ENCODE measurements at regions not wholly inside any gene's neighbourhood (a gene's known extent, or its start where the extent isn't known, plus 50 kb on each side); places are given as distances from the start of the nearest gene placed in this dataset.

- TF ChIP-seq POLR2AphosphoS5 (IDR thresholded peaks at IDR 0.05; ENCODE audit: low read depth, low read length) = no peak
- no peak for TF ChIP-seq SIN3A (IDR thresholded peaks at IDR 0.05; ENCODE audit: borderline replicate concordance, insufficient read depth, low read length)
- TF ChIP-seq TAF1 (IDR thresholded peaks at IDR 0.05; ENCODE audit: borderline replicate concordance, insufficient read depth, low read length) = no peak
- no peak for TF ChIP-seq REST (IDR thresholded peaks at IDR 0.05; ENCODE audit: insufficient read depth in 1 of 2, low read depth in 2 of 2, low read length in 2 of 2)
- TF ChIP-seq FOXP2 (optimal IDR thresholded peaks at IDR 0.05; ENCODE audit: borderline replicate concordance, extremely low read depth, extremely low read length, insufficient read depth) = no peak
These were observed 336.6 kb upstream of the KIAA1217 start for GRCh38 chr10:23872290-23872689.

GRCh38 chr10:23877791-23878320 lies 331.1 kb upstream of the KIAA1217 start:
- TF ChIP-seq SIN3A (IDR thresholded peaks at IDR 0.05; ENCODE audit: borderline replicate concordance, insufficient read depth, low read length) (no peak), REST (IDR thresholded peaks at IDR 0.05; ENCODE audit: insufficient read depth in 1 of 2, low read depth in 2 of 2, low read length in 2 of 2) (no peak), TAF1 (IDR thresholded peaks at IDR 0.05; ENCODE audit: borderline replicate concordance, insufficient read depth, low read length) (no peak), FOXP2 (optimal IDR thresholded peaks at IDR 0.05; ENCODE audit: borderline replicate concordance, extremely low read depth, extremely low read length, insufficient read depth) (no peak), POLR2AphosphoS5 (IDR thresholded peaks at IDR 0.05; ENCODE audit: low read depth, low read length) (no peak)

- TF ChIP-seq FOXP2 (optimal IDR thresholded peaks at IDR 0.05; ENCODE audit: borderline replicate concordance, extremely low read depth, extremely low read length, insufficient read depth) (no peak), SIN3A (IDR thresholded peaks at IDR 0.05; ENCODE audit: borderline replicate concordance, insufficient read depth, low read length) (no peak), TAF1 (IDR thresholded peaks at IDR 0.05; ENCODE audit: borderline replicate concordance, insufficient read depth, low read length) (no peak), REST (IDR thresholded peaks at IDR 0.05; ENCODE audit: insufficient read depth in 1 of 2, low read depth in 2 of 2, low read length in 2 of 2) (no peak), POLR2AphosphoS5 (IDR thresholded peaks at IDR 0.05; ENCODE audit: low read depth, low read length) (no peak)
These were observed 324.3 kb upstream of the KIAA1217 start for GRCh38 chr10:23884670-23885069.

GRCh38 chr10:23885853-23886252 lies 323.1 kb upstream of the KIAA1217 start:
- TF ChIP-seq SIN3A (IDR thresholded peaks at IDR 0.05; ENCODE audit: borderline replicate concordance, insufficient read depth, low read length) (no peak), FOXP2 (optimal IDR thresholded peaks at IDR 0.05; ENCODE audit: borderline replicate concordance, extremely low read depth, extremely low read length, insufficient read depth) (no peak), POLR2AphosphoS5 (IDR thresholded peaks at IDR 0.05; ENCODE audit: low read depth, low read length) (no peak), TAF1 (IDR thresholded peaks at IDR 0.05; ENCODE audit: borderline replicate concordance, insufficient read depth, low read length) (no peak), REST (IDR thresholded peaks at IDR 0.05; ENCODE audit: insufficient read depth in 1 of 2, low read depth in 2 of 2, low read length in 2 of 2) (no peak)

- TF ChIP-seq SIN3A (IDR thresholded peaks at IDR 0.05; ENCODE audit: borderline replicate concordance, insufficient read depth, low read length) (no peak), REST (IDR thresholded peaks at IDR 0.05; ENCODE audit: insufficient read depth in 1 of 2, low read depth in 2 of 2, low read length in 2 of 2) (no peak), TAF1 (IDR thresholded peaks at IDR 0.05; ENCODE audit: borderline replicate concordance, insufficient read depth, low read length) (no peak), POLR2AphosphoS5 (IDR thresholded peaks at IDR 0.05; ENCODE audit: low read depth, low read length) (no peak), FOXP2 (optimal IDR thresholded peaks at IDR 0.05; ENCODE audit: borderline replicate concordance, extremely low read depth, extremely low read length, insufficient read depth) (no peak)
These were observed 322.6 kb upstream of the KIAA1217 start for GRCh38 chr10:23886355-23886754.
